Prostate gland (tissue), 2 donors: ENCODE measurements at regions not wholly inside any gene's neighbourhood (a gene's known extent, or its start where the extent isn't known, plus 50 kb on each side); places are given as distances from the start of the nearest gene placed in this dataset.

Experiments
- CTCF ChIP-seq, 4 experiments: fragments of 200-600 bp in 2 of 4; fragments of 450-650 bp in 2 of 4; sonication (generic) in 2 of 4; IDR thresholded peaks; 1 replicate in 3 of 4; 2 replicates in 1 of 4; pipeline ENCODE4 v1.5.1; 2016 to 2019; ENCODE audit warnings: antibody characterized with exemption in 4 of 4, mild to moderate bottlenecking in 2 of 4, moderate library complexity in 2 of 4
- POLR2A ChIP-seq: fragments of 450-650 bp; IDR thresholded peaks from one replicate; pipeline ENCODE4 v1.6.1; 2016; ENCODE audit warnings: antibody characterized with exemption, mild to moderate bottlenecking
- POLR2AphosphoS5 ChIP-seq: sonication (generic); formaldehyde crosslinking; IDR thresholded peaks from one replicate; pipeline ENCODE4 v1.6.1; 2017; ENCODE audit warnings: antibody characterized with exemption

GRCh38 chrX:69038816-69039215, 126.4 kb downstream of the PJA1 start:
- no peak for TF ChIP-seq CTCF (IDR thresholded peaks at IDR 0.05)
- TF ChIP-seq POLR2A: no peak
- no peak for TF ChIP-seq POLR2AphosphoS5
